ENCODE measurements at regions not wholly inside any gene's neighbourhood (a gene's known extent, or its start where the extent isn't known, plus 50 kb on each side); places are given as distances from the start of the nearest gene placed in this dataset.
A peak's percentile ranks its signal among the peaks of the same experiment; 100 is the strongest.

DNA sequence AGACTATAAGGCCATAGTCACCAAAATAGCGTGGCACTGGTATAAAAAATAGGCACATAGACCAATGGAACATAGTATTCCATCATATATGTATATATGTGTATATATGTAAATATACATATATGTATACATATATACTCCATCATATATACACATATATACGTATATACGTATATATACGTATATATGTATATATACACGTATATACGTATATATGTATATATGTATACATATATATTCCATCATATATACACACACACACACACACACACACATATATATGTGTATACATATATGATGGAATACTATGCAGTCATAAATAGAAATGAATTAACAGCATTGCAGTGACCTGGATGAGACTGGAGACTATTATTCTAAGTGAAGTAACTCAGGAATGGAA is 204.6 kb downstream of the LTN1 start:
- DNase-seq (ENCODE audit: low spot score) = no peak

GRCh38 chr21:28783641-28784185 is 209.0 kb downstream of the LTN1 start:
- no peak for DNase-seq (ENCODE audit: low spot score)

GRCh38 chr21:28781602-28782276 is 210.9 kb downstream of the LTN1 start:
- peak; percentile 61 for DNase-seq (ENCODE audit: low spot score)

GRCh38 chr21:28779914-28780313 is 212.8 kb downstream of the LTN1 start:
- no peak for DNase-seq (ENCODE audit: low spot score)

DNA sequence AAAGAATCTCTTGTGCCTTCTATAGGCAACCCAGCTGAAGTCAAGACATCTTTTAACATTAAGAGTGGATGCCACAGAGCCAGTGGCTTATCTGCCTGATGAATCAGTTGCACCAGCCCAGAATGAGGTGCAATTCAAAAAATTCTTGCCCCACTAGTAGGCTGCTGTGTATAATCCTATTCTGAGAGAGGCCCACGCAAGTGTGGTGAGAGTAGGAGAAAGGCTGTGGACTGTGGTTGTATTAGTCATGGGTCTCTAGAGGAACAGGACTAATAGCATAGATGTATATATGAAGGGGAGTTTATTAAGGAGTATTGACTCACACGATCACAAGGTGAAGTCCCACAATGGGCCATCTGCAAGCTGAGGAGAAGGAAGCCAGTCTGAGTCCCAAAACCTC is 216.4 kb downstream of the LTN1 start:
- DNase-seq (ENCODE audit: low spot score) = no peak

DNA sequence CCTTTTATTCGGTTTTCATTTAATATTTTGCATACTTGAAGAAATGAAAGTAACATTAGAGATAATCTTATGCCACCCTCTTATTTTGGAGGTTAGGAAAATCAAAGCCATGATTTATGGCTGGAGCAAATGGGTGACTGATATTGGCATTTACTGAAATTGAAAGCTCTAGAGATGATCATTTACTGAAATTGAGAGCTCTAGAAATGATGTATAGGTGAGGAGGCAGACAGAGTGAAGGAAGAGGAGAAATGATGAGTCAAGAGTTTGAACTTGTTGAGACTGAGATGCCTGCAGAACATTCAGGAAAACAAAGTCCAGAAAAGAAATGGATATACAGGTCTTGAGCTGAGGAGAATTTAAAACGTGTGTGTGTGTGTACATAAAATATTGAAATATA is 217.6 kb downstream of the LTN1 start:
- DNase-seq (ENCODE audit: low spot score) = no peak

DNA sequence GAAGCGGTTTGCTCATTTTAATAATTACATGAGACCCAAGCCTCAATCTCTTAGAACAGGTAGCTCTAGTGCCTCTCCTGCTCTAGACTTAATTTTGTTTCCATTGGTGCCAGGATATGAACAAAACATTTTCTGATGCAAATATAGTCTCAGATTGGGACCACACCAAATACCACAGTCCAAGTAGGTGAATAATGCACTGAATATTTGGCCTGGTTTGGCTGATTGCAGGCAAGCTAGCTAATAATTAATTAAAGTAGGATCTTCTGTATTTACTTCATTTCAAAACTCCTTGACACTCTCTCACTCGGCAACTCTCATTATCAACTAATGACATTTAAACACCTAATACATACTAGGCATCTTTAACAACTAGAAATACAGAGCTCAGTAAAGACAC is 219.6 kb downstream of the LTN1 start:
- DNase-seq (ENCODE audit: low spot score) = no peak

GRCh38 chr21:28771790-28772501 is 220.7 kb downstream of the LTN1 start:
- no peak for DNase-seq (ENCODE audit: low spot score)

- DNase-seq (ENCODE audit: low spot score) = no peak
These were observed 221.6 kb downstream of the LTN1 start for GRCh38 chr21:28770867-28771661.

GRCh38 chr21:28769683-28770082 is 223.0 kb downstream of the LTN1 start:
- no peak for DNase-seq (ENCODE audit: low spot score)

DNA sequence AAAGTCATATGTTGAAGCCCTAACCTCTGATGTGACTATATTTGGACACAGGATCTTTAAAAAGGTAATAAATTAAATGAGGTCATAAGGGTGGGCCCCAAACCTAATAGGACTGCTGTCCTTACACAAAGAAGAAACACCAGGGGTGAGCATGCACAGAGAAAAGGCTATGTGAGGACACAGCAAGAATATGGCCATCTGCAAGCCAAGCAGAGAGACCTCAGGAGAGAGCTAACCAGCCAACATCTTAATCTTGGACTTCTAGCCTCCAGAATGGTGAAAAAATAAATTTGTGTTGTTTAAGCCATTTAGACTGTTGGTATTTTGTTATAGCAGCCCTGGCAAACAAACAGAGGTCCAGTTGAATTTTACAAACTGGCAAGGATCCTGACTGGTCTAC is 223.9 kb downstream of the LTN1 start:
- no peak for DNase-seq (ENCODE audit: low spot score)

- no peak for DNase-seq (ENCODE audit: low spot score)
These were observed 225.2 kb downstream of the LTN1 start for GRCh38 chr21:28767523-28767922.

DNA sequence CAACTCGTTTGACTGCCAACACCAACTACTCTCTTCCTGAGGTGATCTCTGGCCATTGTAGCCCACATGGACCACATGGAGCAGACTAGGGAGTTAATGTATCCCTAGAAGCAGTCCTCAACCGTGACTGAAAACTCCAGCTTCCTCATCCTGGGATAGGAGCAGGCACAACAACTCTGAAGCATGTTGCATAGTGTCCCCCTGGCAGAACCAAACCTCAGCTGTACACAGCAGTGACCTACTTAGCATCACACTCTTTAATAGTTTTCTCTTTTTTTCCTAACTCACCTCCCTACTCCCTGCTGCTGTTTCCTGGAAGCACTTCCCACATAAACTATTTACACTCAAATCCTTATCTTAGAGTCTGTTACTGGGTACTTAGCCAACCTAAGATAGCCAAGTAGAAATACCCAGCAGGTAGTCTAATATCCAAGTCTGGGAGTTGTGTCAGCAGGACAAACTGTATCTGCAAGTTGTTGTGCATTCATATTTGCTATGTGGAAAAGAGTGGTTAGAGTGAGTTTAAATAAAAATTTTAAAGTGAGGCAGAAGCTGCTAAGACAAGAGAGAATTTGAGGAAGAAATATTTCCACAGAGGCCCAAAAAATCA is 228.8 kb downstream of the LTN1 start:
- DNase-seq (ENCODE audit: low spot score) = no peak

- DNase-seq (ENCODE audit: low spot score) = no peak
These were observed 230.3 kb downstream of the LTN1 start for GRCh38 chr21:28762357-28762735.

GRCh38 chr21:28761674-28762356 is 230.9 kb downstream of the LTN1 start:
- no peak for DNase-seq (ENCODE audit: low spot score)

DNA sequence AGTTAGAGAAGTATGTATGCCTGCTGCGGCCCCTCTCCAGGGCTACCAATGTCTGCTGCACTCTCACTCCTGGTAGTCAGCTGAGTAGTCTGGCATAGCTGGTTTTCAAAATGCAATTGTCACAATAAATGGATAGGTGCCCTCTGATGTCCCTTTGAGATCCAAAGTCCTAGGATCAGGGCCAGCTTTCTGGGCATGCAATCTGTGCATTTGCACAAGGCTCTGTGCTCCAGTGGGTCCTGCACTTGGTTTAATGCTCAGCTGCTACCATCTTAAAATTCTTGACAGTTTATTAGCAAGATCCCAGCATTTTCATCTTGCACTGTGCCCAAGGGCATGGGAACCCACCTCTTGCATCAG is 233.8 kb downstream of the LTN1 start:
- DNase-seq (ENCODE audit: low spot score) = no peak

- DNase-seq (ENCODE audit: low spot score) = no peak
These were observed 234.4 kb downstream of the LTN1 start for GRCh38 chr21:28758042-28758882.

- no peak for DNase-seq (ENCODE audit: low spot score)
These were observed 237.8 kb downstream of the LTN1 start for GRCh38 chr21:28754862-28755261.

DNA sequence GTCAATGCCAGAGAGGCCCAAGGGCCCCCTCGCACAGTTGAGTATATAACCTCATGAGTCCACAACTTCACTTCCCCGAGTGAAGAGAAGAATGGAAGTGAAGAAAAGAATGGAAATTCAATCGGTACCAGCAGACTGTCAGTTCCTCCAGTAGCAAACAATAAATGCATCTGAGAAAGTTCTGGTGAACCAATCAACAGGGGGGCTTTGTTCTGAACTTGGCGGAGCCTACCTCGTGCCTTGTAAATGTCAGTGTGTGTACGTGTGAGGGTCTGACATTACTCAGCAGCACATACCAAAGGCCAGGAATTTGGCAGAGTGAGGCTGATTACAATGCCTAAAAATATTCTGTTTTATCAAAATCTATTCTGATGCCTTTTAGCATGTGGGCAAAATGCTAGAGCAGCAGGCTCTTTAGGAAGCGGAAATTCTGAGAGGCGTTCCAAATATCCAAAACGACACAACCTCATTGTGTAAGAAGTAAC is 238.5 kb downstream of the LTN1 start:
- DNase-seq (ENCODE audit: low spot score) = no peak

- DNase-seq (ENCODE audit: low spot score) = no peak
These were observed 240.5 kb downstream of the LTN1 start for GRCh38 chr21:28752131-28752530.

DNA sequence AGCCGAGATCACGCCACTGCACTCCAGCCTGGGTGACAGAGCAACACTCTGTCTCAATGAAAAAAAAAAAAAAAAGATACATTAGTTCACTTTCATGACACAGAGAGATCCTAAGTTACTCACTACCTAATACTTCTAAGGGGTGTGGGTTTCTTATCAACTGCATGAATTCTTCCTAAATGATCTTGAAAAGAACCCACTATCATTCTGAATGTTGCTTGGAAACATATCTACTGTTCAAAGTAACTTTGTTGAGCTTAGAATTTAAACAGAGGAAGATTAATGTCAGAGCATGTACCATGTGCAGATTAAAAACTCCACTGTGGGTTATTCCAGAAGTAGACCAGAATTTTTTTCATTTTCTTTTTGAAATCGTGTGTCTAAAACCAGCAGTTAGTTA is 241.5 kb downstream of the LTN1 start:
- DNase-seq (ENCODE audit: low spot score) = no peak
